Tibial nerve (tissue), 4 donors: ENCODE measurements at regions not wholly inside any gene's neighbourhood (a gene's known extent, or its start where the extent isn't known, plus 50 kb on each side); places are given as distances from the start of the nearest gene placed in this dataset.
"Not testable (repeated sequence)": the region's sequence is repeated elsewhere in the genome, so short reads cannot be mapped to it uniquely, and the experiment has no call there.

Experiments
- DNase-seq, 2 donors: peaks; one replicate each; pipeline ENCODE4 v3.0.0-alpha.2; 2019; ENCODE audit warnings: low spot score in 2 of 2
- H3K27ac ChIP-seq, 4 donors: fragments of 200-600 bp; sonication (generic) in 3 of 4; one replicate each; pipeline ENCODE4 v1.5.1; 2017 to 2019; ENCODE audit warnings: mild to moderate bottlenecking in 1 of 4
- H3K27me3 ChIP-seq, 2 donors: fragments of 200-600 bp; sonication (generic) in 1 of 2; one replicate each; pipeline versions ENCODE4 v1.5.1 to v1.6.0; 2017 to 2019
- H3K36me3 ChIP-seq, 3 donors: fragments of 200-600 bp; sonication (generic); one replicate each; pipeline ENCODE4 v1.5.1; 2018 to 2019
- H3K4me1 ChIP-seq, 4 donors: fragments of 200-600 bp; sonication (generic) in 3 of 4; one replicate each; pipeline ENCODE4 v1.5.1; 2017 to 2019
- H3K4me3 ChIP-seq, 4 donors: fragments of 200-600 bp; sonication (generic) in 3 of 4; one replicate each; pipeline ENCODE4 v1.5.1; 2017 to 2019; ENCODE audit warnings: mild to moderate bottlenecking in 1 of 4, moderate library complexity in 1 of 4
- H3K9me3 ChIP-seq, 4 donors: fragments of 200-600 bp; sonication (generic) in 3 of 4; one replicate each; pipeline ENCODE4 v1.5.1; 2017 to 2019
- CTCF ChIP-seq, 5 experiments: fragments of 200-600 bp in 3 of 5; fragments of 450-650 bp in 2 of 5; sonication (generic) in 3 of 5; IDR thresholded peaks; one replicate each; pipeline ENCODE4 v1.5.1; 2016 to 2019; ENCODE audit warnings: antibody characterized with exemption in 5 of 5, mild to moderate bottlenecking in 3 of 5, moderate library complexity in 2 of 5
- EP300 ChIP-seq, 2 donors: sonication (generic); formaldehyde crosslinking; IDR thresholded peaks; one replicate each; pipeline ENCODE4 v1.6.1; 2017; ENCODE audit warnings: antibody characterized with exemption in 2 of 2, mild to moderate bottlenecking in 1 of 2
- POLR2A ChIP-seq, 2 donors: fragments of 450-650 bp; IDR thresholded peaks; one replicate each; pipeline ENCODE4 v1.6.1; 2017; ENCODE audit warnings: antibody characterized with exemption in 2 of 2, mild to moderate bottlenecking in 2 of 2, moderate library complexity in 2 of 2
- WGBS, 2 donors: methylation state at CpG; one replicate each; pipeline ENCODE4 v1.1.5; 2018; 5-methylcytosine and 5-hydroxymethylcytosine counted together

DNA sequence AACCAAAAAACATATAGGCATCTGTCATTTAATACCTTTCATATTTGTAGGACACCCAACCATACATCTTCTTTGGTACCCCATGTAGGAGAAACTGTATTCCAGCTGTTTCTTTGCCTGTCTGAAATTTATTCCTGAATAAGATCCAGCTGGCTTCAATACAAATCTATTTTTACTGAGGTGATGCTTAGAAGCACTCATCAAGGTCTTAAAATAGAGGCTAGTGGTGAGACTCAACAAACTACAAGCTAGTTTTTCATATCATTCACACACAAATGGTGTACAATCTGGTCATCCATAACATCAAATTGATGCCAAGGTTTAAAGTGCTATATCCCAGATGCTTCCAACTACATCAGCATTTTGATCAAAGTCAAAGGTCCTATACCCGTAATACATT is 1071.3 kb upstream of the MIR17HG start:
- WGBS, 2 donors, result 87 to 91% methylated on average over 1 of the region's 1 CpG
- no peaks in the 10 kb centered on the region for H3K9me3 ChIP-seq

GRCh38 chr13:90278231-90278630 is 1069.3 kb upstream of the MIR17HG start:
- H3K36me3 ChIP-seq, H3K27me3 ChIP-seq, H3K9me3 ChIP-seq, H3K4me3 ChIP-seq, DNase-seq, H3K27ac ChIP-seq, H3K4me1 ChIP-seq: not testable (repeated sequence)
- 89 to 95% methylated on average over 3 of the region's 3 CpGs for WGBS, 2 donors

More for the DNA sequence above, 1071.3 kb upstream of the MIR17HG start:
- TF ChIP-seq CTCF (IDR thresholded peaks at IDR 0.05), result no peak
- TF ChIP-seq POLR2A (IDR thresholded peaks at IDR 0.05), result no peak
- TF ChIP-seq EP300 (IDR thresholded peaks at IDR 0.05), result no peak
- Histone ChIP-seq H3K27ac (no peak overlapping the region), H3K4me1 (no peaks in the 10 kb centered on the region), H3K36me3 (no peaks in the 10 kb centered on the region), H3K4me3 (no peak overlapping the region), H3K27me3 (no peaks in the 10 kb centered on the region)
- no peak for DNase-seq

DNA sequence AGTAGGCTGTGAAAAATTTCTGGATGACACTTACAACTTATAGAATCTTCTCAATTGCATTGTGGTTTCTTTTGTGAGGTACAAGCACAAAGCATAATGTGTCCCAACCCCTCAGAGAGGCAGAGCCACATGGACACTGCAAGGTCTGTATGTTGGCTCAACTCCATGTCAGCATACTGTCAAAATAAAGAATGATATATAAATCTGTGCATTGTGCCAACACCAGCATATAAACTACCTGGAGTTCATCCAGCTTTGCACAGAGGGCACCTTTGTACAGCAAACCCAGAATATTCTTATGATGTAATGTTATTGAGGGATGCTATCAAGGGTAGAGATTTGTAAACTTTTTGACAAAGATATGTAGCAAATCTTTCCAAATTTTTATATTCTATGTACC is 1065.8 kb upstream of the MIR17HG start:
- Histone ChIP-seq H3K36me3 (no peaks in the 10 kb centered on the region), H3K9me3 (no peaks in the 10 kb centered on the region), H3K27me3 (no peaks in the 10 kb centered on the region), H3K4me1 (no peaks in the 10 kb centered on the region), H3K27ac (no peak overlapping the region), H3K4me3 (no peak overlapping the region)
- DNase-seq, result no peak
- no peak for TF ChIP-seq EP300 (IDR thresholded peaks at IDR 0.05)
- TF ChIP-seq POLR2A (IDR thresholded peaks at IDR 0.05), result no peak
- TF ChIP-seq CTCF (IDR thresholded peaks at IDR 0.05), result no peak

DNA sequence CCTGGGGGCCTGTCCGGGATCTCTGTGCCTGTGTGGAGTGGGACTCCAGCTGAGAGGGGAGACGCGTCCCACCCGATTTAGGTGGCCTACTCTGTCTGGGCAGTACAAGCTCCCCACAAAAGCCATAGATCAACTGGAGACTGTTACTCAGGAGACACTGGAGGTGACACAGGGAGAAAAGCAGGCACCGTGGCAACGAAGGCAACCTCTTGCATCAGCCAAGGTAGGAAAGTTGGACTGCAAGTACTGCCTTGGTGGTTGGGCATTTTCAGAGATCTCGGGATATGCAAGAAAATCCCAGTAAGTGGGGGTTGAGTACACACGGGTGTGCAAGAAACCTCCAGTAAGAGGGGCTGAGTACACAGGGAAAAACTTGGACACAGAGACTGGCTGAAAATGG is 1060.0 kb upstream of the MIR17HG start:
- Histone ChIP-seq H3K9me3 (no peaks in the 10 kb centered on the region), H3K36me3 (no peaks in the 10 kb centered on the region), H3K4me1 (no peaks in the 10 kb centered on the region), H3K27ac (no peak overlapping the region), H3K27me3 (no peaks in the 10 kb centered on the region), H3K4me3 (no peak overlapping the region)
- WGBS, 2 donors, result 94 to 95% methylated on average over 8 of the region's 8 CpGs
- no peak for DNase-seq
- TF ChIP-seq EP300 (IDR thresholded peaks at IDR 0.05), result no peak
- TF ChIP-seq CTCF (IDR thresholded peaks at IDR 0.05), result no peak
- TF ChIP-seq POLR2A (IDR thresholded peaks at IDR 0.05), result no peak

GRCh38 chr13:90293793-90294361 is 1053.6 kb upstream of the MIR17HG start:
- no peak overlapping the region for H3K4me3 ChIP-seq
- no peak overlapping the region for H3K27ac ChIP-seq
- no peaks in the 10 kb centered on the region for H3K27me3 ChIP-seq
- no peaks in the 10 kb centered on the region for H3K4me1 ChIP-seq
- H3K9me3 ChIP-seq, result no peaks in the 10 kb centered on the region
- WGBS, 2 donors, result 86 to 87% methylated on average over 7 of the region's 7 CpGs
- no peaks in the 10 kb centered on the region for H3K36me3 ChIP-seq
- TF ChIP-seq CTCF (IDR thresholded peaks at IDR 0.05) (no peak), POLR2A (IDR thresholded peaks at IDR 0.05) (no peak), EP300 (IDR thresholded peaks at IDR 0.05) (no peak)
- DNase-seq, result no peak

- 89% methylated on average over 5 of the region's 5 CpGs for WGBS, 2 donors
- no peak for TF ChIP-seq POLR2A (IDR thresholded peaks at IDR 0.05)
- TF ChIP-seq EP300 (IDR thresholded peaks at IDR 0.05), result no peak
- no peak for TF ChIP-seq CTCF (IDR thresholded peaks at IDR 0.05)
- Histone ChIP-seq H3K4me1 (no peaks in the 10 kb centered on the region), H3K4me3 (no peak overlapping the region), H3K27me3 (no peaks in the 10 kb centered on the region), H3K27ac (no peak overlapping the region), H3K9me3 (no peaks in the 10 kb centered on the region), H3K36me3 (no peaks in the 10 kb centered on the region)
- DNase-seq, result no peak
Observed at GRCh38 chr13:90299238-90299637, 1048.2 kb upstream of the MIR17HG start.
